ENCODE measurements at regions not wholly inside any gene's neighbourhood (a gene's known extent, or its start where the extent isn't known, plus 50 kb on each side); places are given as distances from the start of the nearest gene placed in this dataset.

- no peaks in the 10 kb centered on the region for H3K27me3 ChIP-seq
- no peak for DNase-seq
- H3K9me3 ChIP-seq, result no peaks in the 10 kb centered on the region
- TF ChIP-seq POLR2A (IDR thresholded peaks at IDR 0.05) (no peak), CTCF (IDR thresholded peaks at IDR 0.05) (no peak)
- H3K36me3 ChIP-seq, result no peaks in the 10 kb centered on the region
- no peak overlapping the region for H3K27ac ChIP-seq
- H3K4me3 ChIP-seq (replicated peaks in 1 of 3), result no peak overlapping the region
- no peaks in the 10 kb centered on the region for H3K4me1 ChIP-seq
- intact Hi-C loops (cut with DNase I), result no loop called here
- WGBS, 2 donors, result 8 to 46% methylated on average over 2 to 3 of the region's 3 CpGs
Measured at GRCh38 chr12:94041850-94042249, 106.5 kb upstream of the PLXNC1 start.

DNA sequence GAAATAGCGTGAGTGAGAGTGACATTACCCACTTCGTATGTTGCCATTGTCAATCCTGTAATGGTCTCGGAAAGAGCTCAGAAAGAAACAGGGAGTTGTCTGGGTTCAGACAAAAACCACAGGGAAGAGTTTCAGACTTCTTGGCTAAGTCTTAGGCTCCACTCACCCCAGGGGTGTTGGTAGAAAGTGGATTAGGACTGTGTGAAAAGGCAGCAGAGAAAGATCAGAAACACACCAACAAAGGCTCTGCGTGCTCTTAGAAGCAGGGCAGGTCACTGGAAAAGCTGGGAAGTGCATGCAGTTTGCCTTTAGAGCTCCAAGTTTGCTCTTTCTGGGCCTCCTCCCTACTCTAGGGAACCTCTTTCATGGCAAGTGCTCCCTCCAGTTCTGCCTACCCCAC, 106.1 kb upstream of the PLXNC1 start:
- intact Hi-C loops (cut with DNase I), result no loop called here
- H3K27ac ChIP-seq, result no peak overlapping the region
- DNase-seq, result no peak
- H3K27me3 ChIP-seq, result no peaks in the 10 kb centered on the region
- no peak for TF ChIP-seq CTCF (IDR thresholded peaks at IDR 0.05)
- TF ChIP-seq POLR2A (IDR thresholded peaks at IDR 0.05), result no peak
- no peaks in the 10 kb centered on the region for H3K4me1 ChIP-seq
- H3K4me3 ChIP-seq (replicated peaks in 1 of 3), result no peak overlapping the region
- no peaks in the 10 kb centered on the region for H3K36me3 ChIP-seq
- H3K9me3 ChIP-seq, result no peaks in the 10 kb centered on the region
- WGBS, 2 donors, result 77 to 82% methylated on average over 4 of the region's 4 CpGs

DNA sequence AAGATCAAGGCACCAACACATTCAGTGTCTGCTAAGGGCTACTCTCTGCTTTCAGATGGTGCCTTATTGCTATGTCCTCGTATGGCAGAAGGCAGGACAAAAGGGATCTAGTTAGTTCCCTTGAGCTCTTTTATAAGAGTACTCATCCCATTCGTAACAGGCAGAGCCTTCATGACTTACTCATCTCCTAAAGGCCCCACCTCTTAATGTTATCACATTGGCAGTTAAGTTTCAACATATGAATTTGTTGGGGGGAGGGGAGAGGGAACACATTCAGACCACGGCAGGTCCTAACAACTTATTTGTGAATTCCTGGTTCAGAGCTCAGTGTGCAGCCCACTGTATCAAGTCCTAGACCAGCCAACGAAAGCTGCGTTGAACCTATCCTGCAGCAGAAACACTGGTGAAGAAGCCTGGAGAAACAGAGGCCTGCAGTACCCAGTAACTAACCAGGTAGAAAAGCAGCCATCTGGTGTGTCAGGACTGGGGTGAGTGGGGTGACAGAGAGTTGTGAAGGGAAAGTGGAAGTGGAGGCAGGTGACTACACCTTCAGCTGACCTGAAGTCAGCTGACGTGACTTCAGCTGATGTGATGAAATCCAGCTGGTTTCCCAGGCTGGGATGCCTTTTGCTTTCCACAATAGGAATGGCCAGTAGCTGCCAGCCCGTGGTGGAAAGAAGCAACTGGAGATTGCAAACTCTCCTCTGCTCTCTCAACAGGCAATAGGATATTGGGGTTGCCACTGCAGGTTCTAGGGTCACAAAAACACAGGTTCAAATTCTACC, 101.6 kb upstream of the PLXNC1 start:
- Histone ChIP-seq H3K4me1 (no peaks in the 10 kb centered on the region), H3K4me3 (replicated peaks in 1 of 3) (no peak overlapping the region), H3K27ac (no peak overlapping the region), H3K9me3 (no peaks in the 10 kb centered on the region), H3K36me3 (no peaks in the 10 kb centered on the region), H3K27me3 (no peaks in the 10 kb centered on the region)
- 86 to 92% methylated on average over 7 of the region's 7 CpGs for WGBS, 2 donors
- intact Hi-C loops (cut with DNase I), result no loop called here
- TF ChIP-seq CTCF (IDR thresholded peaks at IDR 0.05) (no peak), POLR2A (IDR thresholded peaks at IDR 0.05) (no peak)
- DNase-seq, result no peak

GRCh38 chr12:94047781-94048567, 100.4 kb upstream of the PLXNC1 start:
- Histone ChIP-seq H3K27me3 (no peaks in the 10 kb centered on the region), H3K4me3 (replicated peaks in 1 of 3) (no peak overlapping the region), H3K9me3 (no peaks in the 10 kb centered on the region), H3K27ac (no peak overlapping the region), H3K4me1 (no peaks in the 10 kb centered on the region), H3K36me3 (no peaks in the 10 kb centered on the region)
- intact Hi-C loops (cut with DNase I), result no loop called here
- WGBS, 2 donors, result 77 to 83% methylated on average over 7 of the region's 7 CpGs
- no peak for TF ChIP-seq CTCF (IDR thresholded peaks at IDR 0.05)
- no peak for DNase-seq

DNA sequence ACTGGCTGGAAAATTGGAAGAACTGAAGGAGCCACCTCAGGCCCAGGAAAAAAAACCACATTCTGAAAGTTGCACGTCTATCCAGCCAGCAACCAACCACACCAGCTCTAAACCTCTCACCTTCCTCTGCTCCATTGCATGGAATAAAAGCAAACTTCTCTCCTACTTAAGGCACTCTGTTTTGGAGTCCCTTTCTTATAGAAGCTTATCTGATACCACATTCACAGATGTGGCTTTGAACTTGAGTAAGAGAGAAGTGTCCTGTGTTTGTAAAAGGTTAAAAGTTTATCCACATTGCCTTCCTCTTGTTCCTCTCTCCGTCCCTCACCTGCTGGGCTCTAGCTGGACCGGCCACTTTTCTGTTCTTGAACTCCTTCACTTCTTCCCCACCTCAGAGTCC, 99.6 kb upstream of the PLXNC1 start:
- TF ChIP-seq CTCF (IDR thresholded peaks at IDR 0.05) (no peak), POLR2A (IDR thresholded peaks at IDR 0.05) (no peak)
- intact Hi-C loops (cut with DNase I), result no loop called here
- Histone ChIP-seq H3K4me1 (no peaks in the 10 kb centered on the region), H3K36me3 (no peaks in the 10 kb centered on the region), H3K27ac (no peak overlapping the region), H3K9me3 (no peaks in the 10 kb centered on the region), H3K4me3 (replicated peaks in 1 of 3) (no peak overlapping the region), H3K27me3 (no peaks in the 10 kb centered on the region)
- no peak for DNase-seq
- 67 to 71% methylated on average over 3 of the region's 3 CpGs for WGBS, 2 donors

Measured in thyroid gland (tissue), 4 donors.